Skin of body (tissue), 1 donor: ENCODE measurements at regions not wholly inside any gene's neighbourhood (a gene's known extent, or its start where the extent isn't known, plus 50 kb on each side); places are given as distances from the start of the nearest gene placed in this dataset.

Experiments
- DNase-seq: peaks from one replicate; lab custom pipeline; 2025; lab: John Stamatoyannopoulos, UW

DNA sequence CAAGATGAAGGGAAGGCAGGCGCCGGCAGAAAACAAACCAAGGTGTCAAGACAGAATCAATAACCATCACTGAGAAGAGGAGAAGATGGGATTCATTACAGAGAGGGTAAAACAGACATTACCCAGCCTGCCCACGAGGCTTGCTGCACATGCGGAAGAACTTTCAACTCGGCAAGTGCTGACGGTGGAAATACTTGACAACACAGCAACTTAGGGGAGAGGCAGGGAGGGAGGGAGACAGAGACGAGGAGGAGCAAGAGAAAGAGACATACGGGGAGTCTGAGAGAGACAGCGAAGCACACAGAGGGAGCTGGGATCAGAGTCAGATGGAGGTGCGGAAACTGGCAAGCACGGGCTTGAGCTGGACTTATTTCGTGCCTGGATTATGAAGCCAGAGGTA, 129.3 kb upstream of the NECTIN1 start:
- peak; percentile 34 for DNase-seq

GRCh38 chr11:119856681-119857485, 127.9 kb upstream of the NECTIN1 start:
- DNase-seq: no peak

- no peak for DNase-seq
Measured at GRCh38 chr11:119855066-119855465, 126.1 kb upstream of the NECTIN1 start.

GRCh38 chr11:119854521-119854920, 125.5 kb upstream of the NECTIN1 start:
- no peak for DNase-seq

GRCh38 chr11:119853581-119854360, 124.8 kb upstream of the NECTIN1 start:
- DNase-seq: no peak

GRCh38 chr11:119852741-119853140, 123.7 kb upstream of the NECTIN1 start:
- DNase-seq: no peak

- no peak for DNase-seq
Measured at GRCh38 chr11:119850822-119851409, 121.9 kb upstream of the NECTIN1 start.

DNA sequence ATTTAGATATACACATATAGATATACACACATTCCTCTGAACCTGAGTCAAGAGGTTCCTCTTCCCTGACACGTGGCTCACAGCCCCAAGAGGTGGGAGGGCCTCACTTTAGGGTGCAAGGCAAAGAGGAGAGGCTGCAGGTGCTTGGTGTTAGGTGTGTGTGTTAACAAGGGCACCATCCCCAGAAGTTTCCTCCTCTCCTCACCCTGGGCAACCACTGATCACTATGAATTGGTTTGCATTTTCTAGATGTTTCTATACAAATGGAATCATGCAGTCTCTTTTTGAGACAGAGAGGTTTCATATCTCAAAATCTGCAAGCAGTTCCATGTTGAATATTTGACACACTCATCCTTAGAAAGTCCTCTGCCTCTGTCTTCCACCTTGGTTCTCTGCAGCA, 120.9 kb upstream of the NECTIN1 start:
- no peak for DNase-seq

DNA sequence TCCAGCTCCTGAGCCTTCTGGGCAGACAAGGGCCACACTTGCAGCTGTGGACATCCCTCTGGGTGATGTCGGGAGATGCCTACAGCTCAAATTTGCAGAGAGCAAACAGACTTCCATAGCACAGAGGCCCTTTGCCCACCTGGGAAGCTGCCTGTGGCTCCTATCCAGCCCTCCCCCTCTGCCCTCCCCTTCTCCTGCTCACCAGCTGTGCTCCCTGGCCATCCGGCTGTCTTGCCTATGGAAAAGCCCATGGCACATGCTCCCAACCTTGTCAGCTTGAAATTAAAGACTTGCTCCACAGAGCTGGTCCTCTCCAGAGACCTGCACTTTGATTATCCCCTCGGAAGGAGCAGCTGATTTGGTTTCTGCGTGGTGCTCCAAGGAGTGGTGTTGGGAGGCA, 118.9 kb upstream of the NECTIN1 start:
- DNase-seq: no peak

DNA sequence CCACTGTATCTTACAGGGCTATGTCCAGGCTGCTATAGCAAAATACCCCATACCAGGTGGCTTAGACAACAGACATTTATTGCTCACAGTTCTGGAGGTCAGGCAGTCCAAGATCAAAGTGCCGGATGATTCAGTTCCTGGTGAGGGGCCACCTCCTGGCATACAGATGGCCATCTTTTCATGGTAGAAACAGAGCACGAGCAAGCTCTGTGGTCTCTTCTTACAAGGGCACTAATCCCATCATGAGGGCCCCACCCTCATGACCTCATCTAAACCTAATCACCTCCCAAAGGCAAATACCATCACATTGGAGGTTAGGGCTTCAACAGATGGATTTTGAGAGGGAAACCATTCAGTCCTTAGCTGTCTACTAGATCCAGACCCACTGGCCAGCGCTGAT, 117.4 kb upstream of the NECTIN1 start:
- no peak for DNase-seq

DNA sequence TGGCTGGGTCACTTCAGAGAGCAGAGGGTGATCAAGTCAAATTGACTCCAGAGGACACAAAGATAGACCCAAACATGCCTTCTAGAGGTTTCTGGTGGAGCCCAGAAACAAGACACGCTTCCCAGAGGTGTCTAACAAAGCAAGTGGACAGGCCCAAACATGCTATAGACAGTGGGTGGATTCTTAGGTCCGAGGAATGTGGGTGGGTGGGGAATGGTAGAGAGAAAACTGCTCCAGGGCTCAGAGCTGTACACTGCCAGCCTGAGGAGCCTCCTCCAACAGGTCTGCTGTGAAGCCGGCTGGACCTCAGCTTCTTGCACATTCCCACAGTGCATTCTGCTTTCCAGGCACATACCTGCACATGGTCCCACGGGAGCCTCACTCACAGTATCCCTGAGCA, 116.8 kb upstream of the NECTIN1 start:
- no peak for DNase-seq

GRCh38 chr11:119845305-119845704, 116.3 kb upstream of the NECTIN1 start:
- no peak for DNase-seq

GRCh38 chr11:119844808-119845207, 115.8 kb upstream of the NECTIN1 start:
- no peak for DNase-seq

GRCh38 chr11:119843877-119844276, 114.9 kb upstream of the NECTIN1 start:
- DNase-seq: no peak

DNA sequence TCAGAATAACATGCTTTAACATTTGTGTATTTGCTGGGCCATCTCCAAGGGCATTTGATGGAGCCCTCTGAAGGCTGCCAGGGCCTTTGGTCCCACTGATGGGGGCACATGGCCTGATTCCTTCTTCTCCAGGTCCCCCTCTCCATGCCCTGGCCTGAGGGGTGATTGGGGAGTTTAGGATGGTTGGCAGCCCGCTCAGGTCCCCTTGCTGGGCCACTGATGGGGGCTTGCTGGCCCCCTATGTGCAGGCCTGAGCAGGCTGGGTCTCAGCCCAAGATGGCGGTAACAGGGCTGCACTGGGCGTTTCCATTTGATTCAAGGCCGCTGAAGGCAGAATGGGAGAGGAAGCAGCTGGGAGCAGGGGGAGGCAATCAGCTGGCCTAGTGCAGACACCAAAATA, 113.7 kb upstream of the NECTIN1 start:
- DNase-seq: no peak

- no peak for DNase-seq
Measured at GRCh38 chr11:119839476-119840133, 110.6 kb upstream of the NECTIN1 start.

DNA sequence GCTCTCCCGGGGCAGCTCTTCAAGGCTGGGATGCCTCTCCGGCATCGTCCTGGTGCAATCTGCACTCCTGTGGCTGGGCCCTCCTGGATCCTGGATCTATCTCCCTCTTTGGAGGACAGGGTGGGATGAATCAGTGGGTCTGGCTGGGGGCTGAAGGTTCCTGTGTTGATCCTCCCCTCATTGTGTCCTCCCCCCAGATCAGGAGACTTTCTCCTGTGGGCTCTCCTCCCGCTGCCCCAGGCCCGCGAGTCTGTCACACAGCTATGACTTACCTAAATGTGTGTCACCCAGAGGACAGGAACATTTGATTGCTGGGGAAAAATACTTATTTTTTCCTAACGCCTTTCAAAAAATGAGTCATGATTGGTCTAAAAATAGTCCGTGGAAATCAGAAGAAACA, 106.8 kb upstream of the NECTIN1 start:
- no peak for DNase-seq

DNA sequence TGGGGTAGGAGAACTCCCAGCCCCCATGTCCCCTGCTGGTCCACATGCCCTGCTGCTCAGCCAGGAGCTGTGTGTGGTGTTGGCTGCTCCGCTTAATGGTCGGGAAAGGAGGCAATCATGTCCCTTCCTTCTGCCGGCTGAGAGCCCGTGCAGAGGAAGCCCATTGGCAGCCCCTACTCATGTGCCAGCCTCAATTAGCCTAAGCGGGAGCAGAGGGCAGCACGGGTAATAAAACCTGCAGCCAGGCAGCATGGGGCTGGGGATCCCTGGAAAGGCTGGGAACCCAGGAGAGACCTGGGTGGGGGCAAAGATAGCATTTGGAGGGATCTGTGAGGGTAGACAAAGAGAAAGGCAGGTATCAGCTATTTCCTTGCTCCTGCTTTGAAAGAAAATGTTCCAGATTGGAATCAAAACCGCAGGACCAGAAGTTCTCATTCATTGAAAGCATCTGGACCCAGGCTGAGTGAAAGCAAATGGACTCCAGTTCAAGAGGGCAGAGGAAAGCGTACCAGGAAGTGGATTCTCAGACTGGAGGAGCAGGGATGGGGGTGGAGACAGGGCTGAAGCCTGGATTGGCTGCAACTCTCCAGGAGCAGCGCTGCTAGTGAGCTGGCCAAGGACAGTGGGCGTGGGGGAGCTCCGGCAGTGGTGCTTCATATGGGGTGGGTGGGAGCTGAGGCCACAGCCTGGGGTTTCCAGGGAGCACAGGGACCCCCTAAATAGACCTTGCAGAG, 103.4 kb upstream of the NECTIN1 start:
- DNase-seq: peak; percentile 38

DNA sequence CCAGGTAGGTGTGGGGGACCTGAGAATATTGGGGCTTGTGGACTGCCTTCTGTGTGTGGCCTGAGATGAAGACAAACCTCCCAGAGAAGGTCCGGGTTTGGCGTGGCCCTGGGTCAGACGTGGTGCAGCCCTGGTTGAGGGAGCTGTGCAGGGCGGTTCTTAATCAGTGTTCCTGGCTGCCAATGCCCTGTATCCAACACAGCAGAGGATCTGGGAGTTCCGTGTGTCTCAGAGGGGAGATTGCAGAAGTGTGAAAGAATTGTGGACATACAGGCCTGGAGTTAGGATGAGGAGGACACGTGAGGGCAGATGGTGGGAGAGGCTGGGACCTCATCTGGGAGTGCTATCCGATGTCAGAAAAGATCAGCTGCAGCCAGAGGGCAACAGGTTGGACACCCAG, 102.0 kb upstream of the NECTIN1 start:
- no peak for DNase-seq

DNA sequence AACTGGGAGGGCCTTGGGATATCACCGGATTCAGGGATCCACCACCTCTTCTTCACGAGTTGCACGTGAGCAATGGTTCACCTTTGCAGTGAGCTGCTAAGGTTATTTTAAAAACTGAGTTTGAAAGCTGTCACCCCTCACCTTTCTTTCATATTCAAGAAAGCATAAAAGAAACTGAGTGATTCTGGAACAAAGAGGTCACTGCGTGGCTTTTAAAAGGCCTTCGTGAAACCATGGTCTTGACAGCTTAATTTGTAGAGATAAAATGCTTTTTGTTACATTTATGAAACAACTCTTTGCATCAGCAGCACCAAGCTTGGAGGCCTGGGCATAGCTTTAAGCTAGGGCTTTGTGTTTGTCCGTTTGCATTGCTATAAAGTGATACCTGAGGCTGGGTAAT, 101.4 kb upstream of the NECTIN1 start:
- no peak for DNase-seq

- no peak for DNase-seq
Measured at GRCh38 chr11:119829402-119829801, 100.4 kb upstream of the NECTIN1 start.
